ENCODE measurements at regions not wholly inside any gene's neighbourhood (a gene's known extent, or its start where the extent isn't known, plus 50 kb on each side); places are given as distances from the start of the nearest gene placed in this dataset.
"Not testable (repeated sequence)": the region's sequence is repeated elsewhere in the genome, so short reads cannot be mapped to it uniquely, and the experiment has no call there.

DNA sequence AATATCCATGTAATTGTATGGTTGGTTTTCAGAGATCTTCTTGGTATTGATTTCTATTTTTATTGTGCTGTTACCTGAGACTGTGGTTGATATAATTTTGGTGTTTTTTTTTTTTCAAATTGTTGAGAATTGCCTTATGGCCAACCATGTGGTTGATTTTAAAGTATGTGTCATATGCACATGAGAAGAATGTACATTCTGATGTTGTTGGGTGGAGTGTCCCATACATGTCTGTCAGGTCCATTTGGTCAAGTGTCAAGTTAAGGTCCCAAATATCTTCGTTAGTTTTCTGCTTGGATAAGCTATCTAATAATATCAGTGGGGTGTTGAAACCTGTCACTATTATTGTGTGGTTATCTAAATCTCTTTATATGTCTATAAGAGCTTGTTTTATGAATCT, 160.0 kb upstream of the ITGA1 start:
- DNase-seq: no peak
- no peak overlapping the region for H4K12ac ChIP-seq (ENCODE audit: low read depth, low read length)

DNA sequence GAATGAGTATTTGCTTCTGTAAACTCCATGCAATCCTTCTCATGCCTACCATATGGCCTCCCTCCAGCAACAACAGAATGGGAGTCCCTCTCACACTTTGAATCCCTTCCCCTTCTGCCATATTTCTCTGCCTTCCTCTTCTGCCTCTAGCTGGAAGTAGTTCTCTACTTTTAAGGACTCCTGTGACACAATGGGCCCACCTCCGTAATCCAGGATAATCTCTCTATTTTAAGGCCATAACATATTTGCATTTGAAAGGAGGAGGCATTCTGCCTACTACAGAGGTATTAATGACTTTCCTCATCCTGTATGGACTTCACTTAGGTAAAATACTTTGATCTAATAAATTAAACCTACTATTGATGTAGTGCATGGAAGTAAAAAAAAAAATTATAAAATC, 155.4 kb upstream of the ITGA1 start:
- DNase-seq: no peak
- Histone ChIP-seq H3K79me2 (ENCODE audit: control insufficient read depth, insufficient read depth, low read length, poor library complexity) (no peaks in the 10 kb centered on the region), H3K4me3 (ENCODE audit: low read depth, low read length) (no peak overlapping the region), H2BK120ac (ENCODE audit: insufficient read depth, low read length, poor library complexity) (no peak overlapping the region), H4K91ac (ENCODE audit: low read depth, low read length) (no peak overlapping the region), H4K12ac (ENCODE audit: low read depth, low read length) (no peak overlapping the region), H2BK12ac (ENCODE audit: low read length) (no peak overlapping the region), H2AFZ (ENCODE audit: insufficient read depth, low read length, poor library complexity) (no peak overlapping the region), H3K9me3 (ENCODE audit: insufficient read depth, low read depth, low read length) (no peaks in the 10 kb centered on the region), H3K4ac (ENCODE audit: low read depth, low read length) (no peak overlapping the region), H3K79me1 (ENCODE audit: low read length) (no peaks in the 10 kb centered on the region), H3K36me3 (ENCODE audit: control insufficient read depth in 1 of 2, insufficient read depth in 2 of 2, low read length in 2 of 2) (no peaks in the 10 kb centered on the region), H3K27ac (ENCODE audit: low read depth, low read length) (no peak overlapping the region), H3K14ac (ENCODE audit: low read length) (no peak overlapping the region), H3K4me1 (ENCODE audit: control insufficient read depth in 1 of 2, insufficient read depth in 2 of 2, low read length in 2 of 2) (no peaks in the 10 kb centered on the region), H3K27me3 (ENCODE audit: insufficient read depth, low read length) (no peaks in the 10 kb centered on the region), H2BK5ac (ENCODE audit: low read depth, low read length, poor library complexity) (no peak overlapping the region), H3K4me2 (ENCODE audit: low read length) (no peak overlapping the region), H3K18ac (ENCODE audit: low read length) (no peak overlapping the region), H2AK5ac (ENCODE audit: low read length) (no peak overlapping the region), H3K9ac (ENCODE audit: low read length) (no peak overlapping the region), H4K8ac (ENCODE audit: low read depth, low read length) (no peak overlapping the region), H3K23ac (ENCODE audit: low read length) (no peak overlapping the region)
- no CpG with 5 or more reads among the region's 1 CpG for WGBS (ENCODE audit: extremely low coverage, insufficient coverage, insufficient read length)

More for the DNA sequence above, 160.0 kb upstream of the ITGA1 start:
- no peak overlapping the region for H3K23ac ChIP-seq (ENCODE audit: low read length)
- H4K91ac ChIP-seq (ENCODE audit: low read depth, low read length): no peak overlapping the region
- no peaks in the 10 kb centered on the region for H3K27me3 ChIP-seq (ENCODE audit: insufficient read depth, low read length)
- WGBS (ENCODE audit: extremely low coverage, insufficient coverage, insufficient read length): no CpG with 5 or more reads among the region's 1 CpG
- no peak overlapping the region for H4K8ac ChIP-seq (ENCODE audit: low read depth, low read length)
- H2AFZ ChIP-seq (ENCODE audit: insufficient read depth, low read length, poor library complexity): no peak overlapping the region
- no peak overlapping the region for H3K9ac ChIP-seq (ENCODE audit: low read length)
- no peaks in the 10 kb centered on the region for H3K79me2 ChIP-seq (ENCODE audit: control insufficient read depth, insufficient read depth, low read length, poor library complexity)
- H3K4ac ChIP-seq (ENCODE audit: low read depth, low read length): no peak overlapping the region
- no peak overlapping the region for H3K4me2 ChIP-seq (ENCODE audit: low read length)
- H2BK120ac ChIP-seq (ENCODE audit: insufficient read depth, low read length, poor library complexity): no peak overlapping the region
- no peaks in the 10 kb centered on the region for H3K36me3 ChIP-seq (ENCODE audit: control insufficient read depth in 1 of 2, insufficient read depth in 2 of 2, low read length in 2 of 2)
- H3K14ac ChIP-seq (ENCODE audit: low read length): no peak overlapping the region
- no peak overlapping the region for H2AK5ac ChIP-seq (ENCODE audit: low read length)
- H3K27ac ChIP-seq (ENCODE audit: low read depth, low read length): no peak overlapping the region
- no peaks in the 10 kb centered on the region for H3K79me1 ChIP-seq (ENCODE audit: low read length)
- H3K4me3 ChIP-seq (ENCODE audit: low read depth, low read length): no peak overlapping the region
- no peaks in the 10 kb centered on the region for H3K4me1 ChIP-seq (ENCODE audit: control insufficient read depth in 1 of 2, insufficient read depth in 2 of 2, low read length in 2 of 2)
- no peak overlapping the region for H3K18ac ChIP-seq (ENCODE audit: low read length)
- H2BK5ac ChIP-seq (ENCODE audit: low read depth, low read length, poor library complexity): no peak overlapping the region
- no peaks in the 10 kb centered on the region for H3K9me3 ChIP-seq (ENCODE audit: insufficient read depth, low read depth, low read length)
- H2BK12ac ChIP-seq (ENCODE audit: low read length): no peak overlapping the region

GRCh38 chr5:52634171-52634570, 153.5 kb upstream of the ITGA1 start:
- not testable (repeated sequence) for H4K12ac ChIP-seq (ENCODE audit: low read depth, low read length); H4K91ac ChIP-seq (ENCODE audit: low read depth, low read length); H2AFZ ChIP-seq (ENCODE audit: insufficient read depth, low read length, poor library complexity); H4K8ac ChIP-seq (ENCODE audit: low read depth, low read length); H3K79me1 ChIP-seq (ENCODE audit: low read length); H3K4me3 ChIP-seq (ENCODE audit: low read depth, low read length); H3K23ac ChIP-seq (ENCODE audit: low read length); H2BK12ac ChIP-seq (ENCODE audit: low read length); H3K18ac ChIP-seq (ENCODE audit: low read length); H3K36me3 ChIP-seq (ENCODE audit: control insufficient read depth in 1 of 2, insufficient read depth in 2 of 2, low read length in 2 of 2); H3K79me2 ChIP-seq (ENCODE audit: control insufficient read depth, insufficient read depth, low read length, poor library complexity); H2BK120ac ChIP-seq (ENCODE audit: insufficient read depth, low read length, poor library complexity); H3K4ac ChIP-seq (ENCODE audit: low read depth, low read length); H3K4me1 ChIP-seq (ENCODE audit: control insufficient read depth in 1 of 2, insufficient read depth in 2 of 2, low read length in 2 of 2); H3K9ac ChIP-seq (ENCODE audit: low read length); H3K27ac ChIP-seq (ENCODE audit: low read depth, low read length); H3K4me2 ChIP-seq (ENCODE audit: low read length); H3K27me3 ChIP-seq (ENCODE audit: insufficient read depth, low read length); DNase-seq; H2AK5ac ChIP-seq (ENCODE audit: low read length); H3K9me3 ChIP-seq (ENCODE audit: insufficient read depth, low read depth, low read length); H2BK5ac ChIP-seq (ENCODE audit: low read depth, low read length, poor library complexity); H3K14ac ChIP-seq (ENCODE audit: low read length)
- no CpG with 5 or more reads among the region's 4 CpGs for WGBS (ENCODE audit: extremely low coverage, insufficient coverage, insufficient read length)

DNA sequence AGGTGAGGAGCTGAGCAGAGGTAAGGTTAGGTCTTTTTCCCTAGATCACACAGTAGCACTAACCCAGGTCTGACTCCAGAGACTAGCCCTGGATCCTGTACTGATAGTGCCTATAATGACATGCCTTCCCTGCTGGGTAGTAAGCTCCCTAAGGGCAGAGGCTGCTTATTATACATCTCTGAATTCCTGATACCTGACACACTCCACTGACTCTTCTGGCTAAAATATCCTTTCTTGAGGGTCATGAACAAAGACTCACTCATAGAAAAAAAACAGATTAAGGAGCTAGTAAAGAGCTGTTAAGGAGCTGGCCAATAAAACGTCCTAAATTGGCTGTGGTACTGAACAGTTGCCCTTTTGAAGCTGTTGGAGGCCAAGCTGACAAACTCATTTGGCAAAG, 149.0 kb upstream of the ITGA1 start:
- H3K4me3 ChIP-seq (ENCODE audit: low read depth, low read length): no peak overlapping the region
- no peak overlapping the region for H2AK5ac ChIP-seq (ENCODE audit: low read length)
- H3K14ac ChIP-seq (ENCODE audit: low read length): no peak overlapping the region

More for the DNA sequence above, 149.0 kb upstream of the ITGA1 start:
- Histone ChIP-seq H3K79me2 (ENCODE audit: control insufficient read depth, insufficient read depth, low read length, poor library complexity) (no peaks in the 10 kb centered on the region), H3K27me3 (ENCODE audit: insufficient read depth, low read length) (no peaks in the 10 kb centered on the region), H2BK120ac (ENCODE audit: insufficient read depth, low read length, poor library complexity) (no peak overlapping the region), H3K9me3 (ENCODE audit: insufficient read depth, low read depth, low read length) (peaks cover 3% of the 10 kb centered on the region), H3K23ac (ENCODE audit: low read length) (no peak overlapping the region), H2BK5ac (ENCODE audit: low read depth, low read length, poor library complexity) (no peak overlapping the region), H4K8ac (ENCODE audit: low read depth, low read length) (no peak overlapping the region), H3K18ac (ENCODE audit: low read length) (no peak overlapping the region), H3K4me2 (ENCODE audit: low read length) (no peak overlapping the region), H3K4ac (ENCODE audit: low read depth, low read length) (no peak overlapping the region), H3K36me3 (ENCODE audit: control insufficient read depth in 1 of 2, insufficient read depth in 2 of 2, low read length in 2 of 2) (no peaks in the 10 kb centered on the region), H4K91ac (ENCODE audit: low read depth, low read length) (no peak overlapping the region), H4K12ac (ENCODE audit: low read depth, low read length) (no peak overlapping the region), H3K79me1 (ENCODE audit: low read length) (no peaks in the 10 kb centered on the region), H2AFZ (ENCODE audit: insufficient read depth, low read length, poor library complexity) (no peak overlapping the region), H3K9ac (ENCODE audit: low read length) (no peak overlapping the region), H2BK12ac (ENCODE audit: low read length) (no peak overlapping the region), H3K27ac (ENCODE audit: low read depth, low read length) (no peak overlapping the region), H3K4me1 (ENCODE audit: control insufficient read depth in 1 of 2, insufficient read depth in 2 of 2, low read length in 2 of 2) (no peaks in the 10 kb centered on the region)
- DNase-seq: no peak
- no CpG with 5 or more reads among the region's 1 CpG for WGBS (ENCODE audit: extremely low coverage, insufficient coverage, insufficient read length)
